Neural crest cell (in vitro differentiated cells): ENCODE measurements at regions not wholly inside any gene's neighbourhood (a gene's known extent, or its start where the extent isn't known, plus 50 kb on each side); places are given as distances from the start of the nearest gene placed in this dataset.

Source experiments
- DNase-seq: peaks from one replicate; pipeline ENCODE4 v3.0.0; 2021; ENCODE audit warnings: low read depth, mixed read lengths, low spot score
- H3K27ac Mint-ChIP-seq: one replicate; pipeline ENCODE4 v1.8.0; 2021; ENCODE audit warnings: mild to moderate bottlenecking, mixed read lengths; ENCODE audit not compliant: unreplicated experiment
- H3K27me3 Mint-ChIP-seq: 2 replicates; pipeline ENCODE4 v1.8.0; 2021; ENCODE audit warnings: low read depth, mild to moderate bottlenecking, mixed read lengths
- H3K36me3 Mint-ChIP-seq: 2 replicates; pipeline ENCODE4 v1.8.0; 2021; ENCODE audit warnings: low read depth, mild to moderate bottlenecking, mixed read lengths
- H3K4me1 Mint-ChIP-seq: 2 replicates; pipeline ENCODE4 v1.8.0; 2021; ENCODE audit warnings: mixed read lengths
- H3K4me3 Mint-ChIP-seq: one replicate; pipeline ENCODE4 v1.8.0; 2021; ENCODE audit warnings: mild to moderate bottlenecking, mixed read lengths
- H3K9me3 Mint-ChIP-seq: 2 replicates; pipeline ENCODE4 v1.8.0; 2021; ENCODE audit warnings: mixed read lengths
- TF ChIP-seq, protein P1 (sequence below): fragments of 200-600 bp; sonication (generic); conservative IDR thresholded peaks from 2 replicates; pipeline ENCODE4 v1.5.0; 2021; ENCODE audit warnings: antibody characterized with exemption, mild to moderate bottlenecking

DNA sequence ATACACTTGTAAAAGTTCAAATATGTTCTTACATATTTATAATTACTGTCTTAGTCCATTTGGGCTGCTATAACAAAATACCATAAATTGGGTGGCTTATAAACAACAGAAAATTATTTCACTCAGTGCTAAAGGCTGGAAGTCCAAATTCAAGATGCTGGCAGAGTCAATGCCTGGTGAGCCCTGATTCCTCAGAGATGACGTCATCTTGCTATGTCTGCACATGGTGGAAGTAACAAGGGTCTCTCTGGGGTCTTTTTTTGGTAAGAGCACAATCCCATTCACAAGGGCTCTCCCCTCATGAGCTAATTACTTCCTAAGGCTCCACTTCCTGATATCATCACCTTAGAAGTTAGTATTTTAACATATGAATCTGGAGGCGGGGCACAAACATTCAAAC lies 108.0 kb upstream of the DUSP10 start:
- no peaks in the 10 kb centered on the region for H3K4me1 Mint-ChIP-seq
- H3K36me3 Mint-ChIP-seq, result no peaks in the 10 kb centered on the region
- TF ChIP-seq, protein P1, sequence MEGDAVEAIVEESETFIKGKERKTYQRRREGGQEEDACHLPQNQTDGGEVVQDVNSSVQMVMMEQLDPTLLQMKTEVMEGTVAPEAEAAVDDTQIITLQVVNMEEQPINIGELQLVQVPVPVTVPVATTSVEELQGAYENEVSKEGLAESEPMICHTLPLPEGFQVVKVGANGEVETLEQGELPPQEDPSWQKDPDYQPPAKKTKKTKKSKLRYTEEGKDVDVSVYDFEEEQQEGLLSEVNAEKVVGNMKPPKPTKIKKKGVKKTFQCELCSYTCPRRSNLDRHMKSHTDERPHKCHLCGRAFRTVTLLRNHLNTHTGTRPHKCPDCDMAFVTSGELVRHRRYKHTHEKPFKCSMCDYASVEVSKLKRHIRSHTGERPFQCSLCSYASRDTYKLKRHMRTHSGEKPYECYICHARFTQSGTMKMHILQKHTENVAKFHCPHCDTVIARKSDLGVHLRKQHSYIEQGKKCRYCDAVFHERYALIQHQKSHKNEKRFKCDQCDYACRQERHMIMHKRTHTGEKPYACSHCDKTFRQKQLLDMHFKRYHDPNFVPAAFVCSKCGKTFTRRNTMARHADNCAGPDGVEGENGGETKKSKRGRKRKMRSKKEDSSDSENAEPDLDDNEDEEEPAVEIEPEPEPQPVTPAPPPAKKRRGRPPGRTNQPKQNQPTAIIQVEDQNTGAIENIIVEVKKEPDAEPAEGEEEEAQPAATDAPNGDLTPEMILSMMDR, result no peak
- H3K27me3 Mint-ChIP-seq, result peaks cover 12% of the 10 kb centered on the region
- no peak overlapping the region for H3K27ac Mint-ChIP-seq
- H3K4me3 Mint-ChIP-seq, result no peak overlapping the region
- no peak for DNase-seq
- H3K9me3 Mint-ChIP-seq, result no peaks in the 10 kb centered on the region

DNA sequence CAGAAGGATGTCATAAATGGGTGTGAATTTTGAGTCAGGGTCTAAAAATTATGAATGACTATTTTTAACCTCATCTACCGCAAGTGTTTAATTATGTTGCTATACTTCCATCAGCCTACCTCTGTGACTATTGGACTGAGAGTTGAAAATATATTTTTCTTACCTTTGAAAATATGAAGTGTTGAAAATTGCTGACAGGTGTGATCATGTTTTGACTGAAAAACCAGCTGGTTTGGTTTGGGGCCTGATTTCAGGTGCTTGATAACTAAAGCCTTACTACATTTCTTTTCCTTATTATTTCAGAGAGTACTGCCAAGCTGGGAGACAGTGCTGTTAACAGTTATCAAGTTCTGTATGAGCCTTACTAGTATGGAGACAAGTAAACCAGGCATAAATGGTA lies 107.2 kb upstream of the DUSP10 start:
- no peaks in the 10 kb centered on the region for H3K36me3 Mint-ChIP-seq
- H3K27me3 Mint-ChIP-seq, result peaks cover 7% of the 10 kb centered on the region
- no peak overlapping the region for H3K4me3 Mint-ChIP-seq
- H3K9me3 Mint-ChIP-seq, result no peaks in the 10 kb centered on the region
- TF ChIP-seq, protein P1, result no peak
- H3K27ac Mint-ChIP-seq, result no peak overlapping the region
- no peaks in the 10 kb centered on the region for H3K4me1 Mint-ChIP-seq
- DNase-seq, result no peak

DNA sequence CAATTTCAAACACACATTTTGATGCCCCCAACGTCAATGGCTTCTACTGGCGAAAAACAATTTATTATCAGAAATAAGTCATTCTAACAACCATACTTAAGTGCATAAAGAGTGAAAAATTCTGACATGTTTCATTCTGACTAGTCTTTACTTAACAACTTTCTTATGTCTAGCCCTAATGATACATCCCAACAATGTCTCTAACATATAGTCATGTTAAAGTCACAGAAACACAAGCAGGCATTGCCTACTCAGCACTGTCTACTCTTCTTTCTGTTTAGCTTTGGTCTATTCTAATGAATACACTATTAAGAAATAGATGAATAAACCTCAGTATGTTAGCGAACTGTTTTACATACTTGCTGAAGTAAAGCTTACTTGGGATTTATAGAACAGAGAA lies 105.8 kb upstream of the DUSP10 start:
- no peak overlapping the region for H3K27ac Mint-ChIP-seq
- no peak overlapping the region for H3K4me3 Mint-ChIP-seq
- DNase-seq, result no peak
- H3K4me1 Mint-ChIP-seq, result no peaks in the 10 kb centered on the region
- peaks cover 6% of the 10 kb centered on the region for H3K27me3 Mint-ChIP-seq
- H3K9me3 Mint-ChIP-seq, result no peaks in the 10 kb centered on the region
- TF ChIP-seq, protein P1, result no peak
- no peaks in the 10 kb centered on the region for H3K36me3 Mint-ChIP-seq

DNA sequence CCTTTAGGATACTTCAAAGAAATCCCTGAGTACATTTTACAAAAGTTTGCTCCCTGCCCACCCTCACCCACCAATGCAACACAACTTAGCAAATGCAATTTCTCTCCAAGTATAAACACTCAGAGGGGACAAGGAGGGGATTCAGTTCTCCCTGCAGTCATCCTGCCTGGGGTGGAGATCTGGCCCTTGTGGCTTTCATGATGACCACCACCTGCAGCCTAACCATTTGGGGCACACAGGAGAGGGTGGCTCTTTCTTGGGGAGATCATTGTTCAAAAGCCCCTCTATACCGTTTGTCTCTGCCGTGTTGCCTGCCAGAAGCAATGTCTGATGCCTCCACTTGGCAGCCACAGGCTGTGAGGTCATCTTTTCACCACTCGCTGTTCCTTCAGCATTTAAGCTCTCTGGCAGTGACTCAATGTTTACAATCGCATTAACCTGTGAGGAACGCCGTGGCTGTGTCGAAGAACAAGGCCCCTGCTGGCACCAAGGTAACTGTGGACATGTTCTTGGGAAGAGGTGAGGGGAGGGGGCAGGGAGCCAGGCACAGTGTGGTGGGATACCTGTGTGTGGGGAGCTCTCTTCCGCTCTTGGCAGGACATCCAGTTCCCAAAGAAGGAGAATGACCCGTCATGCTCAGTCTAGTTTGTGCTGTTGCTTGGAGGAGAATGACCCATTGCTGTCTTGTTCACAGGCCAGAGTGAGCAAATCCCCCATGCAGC lies 103.9 kb upstream of the DUSP10 start:
- H3K27me3 Mint-ChIP-seq, result no peaks in the 10 kb centered on the region
- no peaks in the 10 kb centered on the region for H3K9me3 Mint-ChIP-seq
- H3K4me1 Mint-ChIP-seq, result no peaks in the 10 kb centered on the region
- no peak overlapping the region for H3K4me3 Mint-ChIP-seq
- H3K36me3 Mint-ChIP-seq, result no peaks in the 10 kb centered on the region
- no peak for DNase-seq
- TF ChIP-seq, protein P1, result no peak
- no peak overlapping the region for H3K27ac Mint-ChIP-seq

DNA sequence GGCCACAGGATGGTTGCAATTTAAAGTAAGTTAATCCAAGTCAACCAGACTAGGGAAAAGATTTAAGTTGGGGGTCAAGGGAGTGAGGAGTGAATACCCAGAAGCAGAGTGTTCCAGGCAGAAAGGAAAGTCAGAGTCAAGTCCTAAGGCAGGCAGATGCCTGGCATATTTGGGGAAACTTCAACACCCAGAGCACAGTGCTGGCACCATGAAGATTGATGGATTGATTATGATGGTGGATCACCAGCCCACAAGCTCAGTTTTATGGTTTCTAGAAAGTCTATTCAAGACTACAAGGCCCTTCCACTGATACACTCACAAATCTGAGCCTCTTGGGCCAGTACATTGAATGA lies 100.1 kb upstream of the DUSP10 start:
- no peaks in the 10 kb centered on the region for H3K36me3 Mint-ChIP-seq

More for the DNA sequence above, 100.1 kb upstream of the DUSP10 start:
- no peak for DNase-seq
- TF ChIP-seq, protein P1, result no peak
- Mint-ChIP-seq H3K27me3 (peaks cover 2% of the 10 kb centered on the region), H3K4me1 (no peaks in the 10 kb centered on the region), H3K27ac (no peak overlapping the region), H3K4me3 (no peak overlapping the region), H3K9me3 (no peaks in the 10 kb centered on the region)
